H1 (cell line): ENCODE measurements at regions not wholly inside any gene's neighbourhood (a gene's known extent, or its start where the extent isn't known, plus 50 kb on each side); places are given as distances from the start of the nearest gene placed in this dataset.

Experiments used
- CTCF ChIA-PET: fragments of 300-600 bp; sonication (Branson Sonifier 250); formaldehyde crosslinking; loops from one replicate; lab custom pipeline; 2021; ENCODE audit not compliant: partially characterized antibody; lab: Charles Lee
- POLR2A ChIA-PET: fragments of 300-600 bp; sonication (Branson Sonifier 250); formaldehyde crosslinking; loops from one replicate; lab custom pipeline; 2021; ENCODE audit warnings: inconsistent platforms; ENCODE audit not compliant: partially characterized antibody; lab: Charles Lee
- DNase-seq, 2 experiments: peaks; one replicate each; pipeline versions ENCODE4 v3.0.0 to v3.0.0-alpha.2; 2010 to 2022; ENCODE audit warnings: low spot score in 2 of 2, low read depth in 1 of 2, mixed read lengths in 1 of 2
- FAIRE-seq: peaks from 2 replicates; lab custom pipeline; 2011; peaks lifted over from hg19 to GRCh38; lab: Jason Lieb, UNC
- H2AFZ ChIP-seq: 2 replicates; pipeline ENCODE4 v1.8.1; 2012; ENCODE audit warnings: low read length, inconsistent platforms
- H2AK5ac ChIP-seq: 2 replicates; pipeline ENCODE4 v1.6.1; 2013; ENCODE audit warnings: low read depth, low read length
- H2BK120ac ChIP-seq: replicated peaks from 2 replicates; pipeline ENCODE3; 2013; ENCODE audit warnings: low read depth, low read length, inconsistent platforms
- H2BK12ac ChIP-seq: 2 replicates; pipeline ENCODE4 v1.6.1; 2013; ENCODE audit warnings: low read depth, low read length
- H2BK15ac ChIP-seq: 2 replicates; pipeline ENCODE4 v1.6.1; 2013; ENCODE audit warnings: low read length
- H2BK20ac ChIP-seq: 2 replicates; pipeline ENCODE4 v1.6.1; 2013; ENCODE audit warnings: low read length
- H2BK5ac ChIP-seq: 2 replicates; pipeline ENCODE4 v1.6.1; 2013; ENCODE audit warnings: low read depth, low read length
- H3K14ac ChIP-seq: 2 replicates; pipeline ENCODE4 v1.6.1; 2013; ENCODE audit warnings: inconsistent platforms; ENCODE audit not compliant: insufficient read length
- H3K18ac ChIP-seq: 2 replicates; pipeline ENCODE4 v1.6.1; 2013; ENCODE audit warnings: low read length; ENCODE audit errors: extremely low read depth
- H3K23ac ChIP-seq: 2 replicates; pipeline ENCODE4 v1.6.1; 2013; ENCODE audit warnings: inconsistent platforms; ENCODE audit not compliant: insufficient read length
- H3K23me2 ChIP-seq: 2 replicates; pipeline ENCODE4 v1.6.1; 2013; ENCODE audit warnings: low read depth, low read length
- H3K27ac ChIP-seq: 2 replicates; pipeline ENCODE4 v1.6.1; 2011; ENCODE audit warnings: low read depth, low read length, inconsistent platforms
- H3K27me3 ChIP-seq, 4 experiments: replicated peaks in 1 of 4; 1 replicate in 1 of 4; 2 replicates in 3 of 4; pipeline versions ENCODE4 v1.6.1 to v1.8.1; 2011 to 2013; ENCODE audit warnings: low read length in 3 of 4, mild to moderate bottlenecking in 3 of 4, inconsistent platforms in 2 of 4, mixed read lengths in 2 of 4, moderate library complexity in 1 of 4; ENCODE audit not compliant: control insufficient read depth in 3 of 4, insufficient read depth in 3 of 4; ENCODE audit errors: extremely low read depth in 1 of 4
- H3K36me3 ChIP-seq, 4 experiments: 2 replicates each; pipeline versions ENCODE4 v1.6.1 to v1.8.1; 2011 to 2013; ENCODE audit warnings: mild to moderate bottlenecking in 4 of 4, low read length in 3 of 4, moderate library complexity in 2 of 4, control low read depth in 1 of 4, inconsistent platforms in 1 of 4; ENCODE audit not compliant: insufficient read depth in 4 of 4, control insufficient read depth in 2 of 4
- H3K4ac ChIP-seq: replicated peaks from 2 replicates; pipeline ENCODE3; 2013; ENCODE audit warnings: low read length, low read depth, mixed read lengths, inconsistent platforms; ENCODE audit not compliant: insufficient read length
- H3K4me1 ChIP-seq, 4 experiments: replicated peaks in 1 of 4; 1 replicate in 1 of 4; 2 replicates in 3 of 4; pipeline versions ENCODE4 v1.6.1 to v1.8.1; 2011 to 2013; ENCODE audit warnings: low read length in 3 of 4, inconsistent platforms in 2 of 4, mixed read lengths in 1 of 4; ENCODE audit not compliant: insufficient read depth in 4 of 4, control insufficient read depth in 3 of 4
- H3K4me2 ChIP-seq, 2 experiments: 2 replicates each; pipeline versions ENCODE4 v1.6.1 to v1.8.1; 2011 to 2013; ENCODE audit warnings: low read depth in 2 of 2, low read length in 2 of 2, control low read depth in 1 of 2, inconsistent platforms in 1 of 2, mild to moderate bottlenecking in 1 of 2; ENCODE audit not compliant: insufficient read depth in 1 of 2
- H3K4me3 ChIP-seq, 4 experiments: fragments of 200-600, 300-600 bp in 1 of 4; sonication (generic), shearing (Covaris generic), sonication (Bioruptor Twin) in 1 of 4; 2 replicates each; pipeline versions ENCODE4 v1.5.1 to v1.8.1; 2011 to 2016; ENCODE audit warnings: low read length in 4 of 4, low read depth in 3 of 4, control low read depth in 2 of 4, inconsistent platforms in 2 of 4, mild to moderate bottlenecking in 2 of 4, mixed read lengths in 1 of 4, moderate library complexity in 1 of 4; ENCODE audit not compliant: insufficient read depth in 2 of 4; ENCODE audit errors: extremely low read depth in 1 of 4
- H3K56ac ChIP-seq: replicated peaks from 2 replicates; pipeline ENCODE3; 2013; ENCODE audit warnings: low read depth, mild to moderate bottlenecking, mixed read lengths, low read length, inconsistent platforms; ENCODE audit not compliant: insufficient read length
- H3K79me1 ChIP-seq: 2 replicates; pipeline ENCODE4 v1.6.1; 2013; ENCODE audit warnings: low read depth, low read length, control low read depth
- H3K79me2 ChIP-seq, 2 experiments: 2 replicates each; pipeline versions ENCODE4 v1.6.1 to v1.8.1; 2012 to 2013; ENCODE audit warnings: low read length in 2 of 2, mild to moderate bottlenecking in 2 of 2, inconsistent platforms in 1 of 2; ENCODE audit not compliant: insufficient read depth in 2 of 2, control insufficient read depth in 1 of 2
- H3K9ac ChIP-seq, 4 experiments: replicated peaks in 1 of 4; 1 replicate in 1 of 4; 2 replicates in 3 of 4; pipeline versions ENCODE4 v1.6.1 to v1.8.1; 2011 to 2013; ENCODE audit warnings: low read depth in 3 of 4, low read length in 3 of 4, control low read depth in 2 of 4, mild to moderate bottlenecking in 2 of 4, moderate library complexity in 2 of 4, inconsistent platforms in 1 of 4; ENCODE audit errors: extremely low read depth in 1 of 4
- H3K9me3 ChIP-seq, 2 experiments: 2 replicates each; pipeline versions ENCODE4 v1.6.1 to v1.8.1; 2012 to 2013; ENCODE audit warnings: mild to moderate bottlenecking in 2 of 2, moderate library complexity in 2 of 2, control low read depth in 1 of 2, inconsistent platforms in 1 of 2, low read depth in 1 of 2, low read length in 1 of 2, mixed read lengths in 1 of 2; ENCODE audit not compliant: insufficient read depth in 2 of 2
- H4K20me1 ChIP-seq, 2 experiments: replicated peaks in 1 of 2; 2 replicates each; pipeline versions ENCODE3 to v1.8.1; 2011 to 2013; ENCODE audit warnings: inconsistent platforms in 2 of 2, low read length in 2 of 2, mild to moderate bottlenecking in 1 of 2; ENCODE audit not compliant: insufficient read depth in 2 of 2, control insufficient read depth in 1 of 2
- H4K5ac ChIP-seq: 2 replicates; pipeline ENCODE4 v1.6.1; 2013; ENCODE audit warnings: low read length, low read depth, mixed read lengths, inconsistent platforms; ENCODE audit not compliant: insufficient read length
- H4K8ac ChIP-seq: 2 replicates; pipeline ENCODE4 v1.8.0; 2013; ENCODE audit warnings: mild to moderate bottlenecking, moderate library complexity, low read length, inconsistent platforms; ENCODE audit not compliant: insufficient read depth; ENCODE audit errors: extremely low read depth
- H4K91ac ChIP-seq: replicated peaks from 2 replicates; pipeline ENCODE3; 2013; ENCODE audit warnings: low read length, mixed read lengths, inconsistent platforms; ENCODE audit not compliant: insufficient read length
- BACH1 ChIP-seq: IDR thresholded peaks from 2 replicates; pipeline ENCODE4 v1.6.1; 2012; ENCODE audit warnings: low read length, improper control_type of control experiment
- BCL11A ChIP-seq, 2 experiments: IDR thresholded peaks; one replicate each; pipeline ENCODE4 v1.6.1; 2011; ENCODE audit warnings: low read depth in 2 of 2, low read length in 2 of 2, mild to moderate bottlenecking in 2 of 2
- EZH2 ChIP-seq: fragments of 200-600 bp; sonication (generic); IDR thresholded peaks from 2 replicates; pipeline ENCODE4 v1.7.1; 2012; ENCODE audit warnings: low read depth, mild to moderate bottlenecking, moderate library complexity, low read length, inconsistent platforms; ENCODE audit not compliant: severe bottlenecking
- JUN ChIP-seq: IDR thresholded peaks from 2 replicates; pipeline ENCODE4 v1.6.1; 2011; ENCODE audit warnings: low read depth, mild to moderate bottlenecking, improper control_type of control experiment, low read length
- POLR2AphosphoS5 ChIP-seq: IDR thresholded peaks from 2 replicates; pipeline ENCODE4 v1.6.1; 2011; ENCODE audit warnings: low read depth, low read length
- RBBP5 ChIP-seq: IDR thresholded peaks from 2 replicates; pipeline ENCODE4 v1.7.1; 2012; ENCODE audit warnings: low read depth, mild to moderate bottlenecking, inconsistent platforms, low read length, moderate library complexity, borderline replicate concordance
- RNF2 ChIP-seq: fragments of 200-900, 300-1000 bp; sonication (generic); IDR thresholded peaks from 2 replicates; pipeline ENCODE4 v1.7.1; 2016; ENCODE audit warnings: borderline replicate concordance, low read depth, mild to moderate bottlenecking, antibody characterized with exemption, low read length; ENCODE audit not compliant: poor library complexity, severe bottlenecking; ENCODE audit errors: missing control alignments
- RXRA ChIP-seq: IDR thresholded peaks from 2 replicates; pipeline ENCODE4 v1.6.1; 2011; ENCODE audit warnings: low read depth, mild to moderate bottlenecking, low read length, moderate library complexity; ENCODE audit not compliant: insufficient read depth
- SIN3A ChIP-seq, 2 experiments: IDR thresholded peaks in 1 of 2; conservative IDR thresholded peaks in 1 of 2; 2 replicates each; pipeline ENCODE4 v1.6.1; 2011 to 2012; ENCODE audit warnings: low read length in 2 of 2, improper control_type of control experiment in 1 of 2, low read depth in 1 of 2, mild to moderate bottlenecking in 1 of 2
- SIRT6 ChIP-seq: IDR thresholded peaks from one replicate; pipeline ENCODE4 v1.7.1; 2012; ENCODE audit warnings: low read length, inconsistent platforms
- SRF ChIP-seq: IDR thresholded peaks from 2 replicates; pipeline ENCODE4 v1.6.1; 2011; ENCODE audit warnings: mild to moderate bottlenecking, low read depth, low read length, moderate library complexity
- TAF1 ChIP-seq: IDR thresholded peaks from 2 replicates; pipeline ENCODE4 v1.6.1; 2011; ENCODE audit warnings: mild to moderate bottlenecking, low read depth, low read length
- USF2 ChIP-seq: IDR thresholded peaks from 2 replicates; pipeline ENCODE4 v1.6.1; 2011; ENCODE audit warnings: low read length, improper control_type of control experiment
- WGBS, 2 experiments: shearing (Covaris generic) in 1 of 2; methylation state at CpG; one replicate each; pipeline versions ENCODE4 v1.1.6 to v1.1.7; 2013 to 2015; ENCODE audit warnings: low lambda C conversion rate in 2 of 2, mixed read lengths in 2 of 2, inconsistent platforms in 1 of 2, low coverage in 1 of 2, missing lambda C conversion rate in 1 of 2; ENCODE audit not compliant: insufficient replicate concordance in 2 of 2, insufficient coverage in 1 of 2, insufficient read length in 1 of 2; ENCODE audit errors: extremely low coverage in 1 of 2, missing lambda C conversion rate in 1 of 2; 5-methylcytosine and 5-hydroxymethylcytosine counted together

- Histone ChIP-seq H4K20me1 (no peaks in the 10 kb centered on the region), H2BK12ac (no peak overlapping the region), H2BK20ac (no peak overlapping the region), H2BK15ac (no peak overlapping the region), H3K23ac (no peak overlapping the region), H2AFZ (no peak overlapping the region; the same call in 1 of the 2 replicates), H3K79me1 (no peaks in the 10 kb centered on the region), H2BK5ac (no peak overlapping the region), H3K79me2 (no peaks in the 10 kb centered on the region), H3K4me1 (no peaks in the 10 kb centered on the region), H3K14ac (no peak overlapping the region), H4K5ac (no peak overlapping the region), H3K27me3 (no peaks in the 10 kb centered on the region; a peak in 1 of 7 replicates), H3K9me3 (no peaks in the 10 kb centered on the region), H3K4me2 (no peak overlapping the region), H3K27ac (no peak overlapping the region), H3K56ac (no peak overlapping the region), H3K9ac (no peak overlapping the region), H2AK5ac (no peak overlapping the region), H3K36me3 (no peaks in the 10 kb centered on the region), H3K23me2 (no peaks in the 10 kb centered on the region), H3K4ac (no peak overlapping the region), H2BK120ac (no peak overlapping the region), H4K91ac (no peak overlapping the region), H3K18ac (no peak overlapping the region), H4K8ac (peak overlapping the region; percentile 38; the same call in 1 of the 2 replicates), H3K4me3 (no peak overlapping the region)
- ChIA-PET POLR2A (no interaction called here), CTCF (no interaction called here)
- FAIRE-seq (no peak), DNase-seq (no peak)
- 95% methylated on average over 17 of the region's 24 CpGs; no CpG with 5 or more reads in 1 of the 2 experiments for WGBS, 2 experiments
- no peak for TF ChIP-seq BCL11A (IDR thresholded peaks at IDR 0.05; ENCODE audit: low read depth in 2 of 2, low read length in 2 of 2)
- TF ChIP-seq JUN = no peak
- TF ChIP-seq USF2 = no peak
- TF ChIP-seq RBBP5 = no peak
- TF ChIP-seq RXRA = no peak
- TF ChIP-seq SRF = no peak
- no peak for TF ChIP-seq TAF1
- TF ChIP-seq EZH2 = no peak
- TF ChIP-seq SIRT6 = no peak
- no peak for TF ChIP-seq POLR2AphosphoS5
- no peak for TF ChIP-seq SIN3A (conservative IDR thresholded peaks at IDR 0.05 in 1 of 2, IDR thresholded peaks at IDR 0.05 in 1 of 2; ENCODE audit: low read depth in 1 of 2, low read length in 2 of 2)
- no peak for TF ChIP-seq RNF2
- TF ChIP-seq BACH1 = no peak
Observed at GRCh38 chr12:86600664-86601231, 344.6 kb upstream of the MGAT4C start.
